Thoracic aorta (tissue), 2 donors: ENCODE measurements at regions not wholly inside any gene's neighbourhood (a gene's known extent, or its start where the extent isn't known, plus 50 kb on each side); places are given as distances from the start of the nearest gene placed in this dataset.

ENCODE experiments used
- ATAC-seq: fragments of 150-250 bp; one replicate; pipeline ENCODE4 v1.8.0; 2017; ENCODE audit warnings: low read depth; ENCODE audit not compliant: insufficient number of reproducible peaks, low FRiP score
- DNase-seq: peaks from one replicate; pipeline ENCODE4 v3.0.0-alpha.2; 2020; ENCODE audit warnings: low spot score
- H3K27ac ChIP-seq, 2 donors: fragments of 200-600 bp; sonication (generic); 1 replicate in 1 of 2; 2 replicates in 1 of 2; pipeline ENCODE4 v1.5.1; 2016; ENCODE audit warnings: mild to moderate bottlenecking in 2 of 2, moderate library complexity in 2 of 2
- H3K27me3 ChIP-seq: fragments of 200-600 bp; sonication (generic); replicated peaks from 2 replicates; pipeline ENCODE4 v1.6.0; 2016; ENCODE audit warnings: mild to moderate bottlenecking; ENCODE audit not compliant: insufficient read depth
- H3K36me3 ChIP-seq: fragments of 200-600 bp; sonication (generic); one replicate; pipeline ENCODE4 v1.5.1; 2016
- H3K4me1 ChIP-seq, 2 donors: fragments of 200-600 bp; sonication (generic); 1 replicate in 1 of 2; 2 replicates in 1 of 2; pipeline versions ENCODE4 v1.5.1 to v1.6.0; 2016; ENCODE audit warnings: low read depth in 2 of 2, mild to moderate bottlenecking in 1 of 2; ENCODE audit not compliant: control insufficient read depth in 1 of 2
- H3K4me3 ChIP-seq: fragments of 200-600 bp; sonication (generic); 2 replicates; pipeline ENCODE4 v1.5.1; 2016; ENCODE audit warnings: mild to moderate bottlenecking
- H3K9me3 ChIP-seq: fragments of 200-600 bp; sonication (generic); 2 replicates; pipeline ENCODE4 v1.5.1; 2016
- CTCF ChIP-seq: fragments of 200-600 bp; sonication (generic); IDR thresholded peaks from one replicate; pipeline ENCODE4 v1.5.1; 2019; ENCODE audit warnings: antibody characterized with exemption

- DNase-seq = no peak
- H3K27ac ChIP-seq = no peak overlapping the region
- H3K36me3 ChIP-seq = no peaks in the 10 kb centered on the region
- no peaks in the 10 kb centered on the region for H3K9me3 ChIP-seq
- H3K4me3 ChIP-seq = no peak overlapping the region
- TF ChIP-seq CTCF = no peak
- no peaks in the 10 kb centered on the region for H3K27me3 ChIP-seq
- ATAC-seq = no peak
- H3K4me1 ChIP-seq = peaks cover 9 to 26% of the 10 kb centered on the region in 2 donors
Measured at GRCh38 chr16:79765431-79765830, 164.9 kb upstream of the MAF start.

GRCh38 chr16:79764415-79765110, 164.0 kb upstream of the MAF start:
- Histone ChIP-seq H3K4me1 (peaks cover 9 to 20% of the 10 kb centered on the region in 2 donors), H3K36me3 (no peaks in the 10 kb centered on the region), H3K4me3 (no peak overlapping the region), H3K9me3 (no peaks in the 10 kb centered on the region), H3K27me3 (no peaks in the 10 kb centered on the region), H3K27ac (no peak overlapping the region)
- no peak for ATAC-seq
- TF ChIP-seq CTCF = no peak
- DNase-seq = no peak

GRCh38 chr16:79762217-79762616, 161.7 kb upstream of the MAF start:
- H3K9me3 ChIP-seq = no peaks in the 10 kb centered on the region
- DNase-seq (no peak), ATAC-seq (no peak)
- no peaks in the 10 kb centered on the region for H3K27me3 ChIP-seq
- no peak overlapping the region for H3K4me3 ChIP-seq
- no peaks in the 10 kb centered on the region for H3K36me3 ChIP-seq
- TF ChIP-seq CTCF = no peak
- H3K27ac ChIP-seq = no peak overlapping the region
- peaks cover 4 to 5% of the 10 kb centered on the region in 2 donors for H3K4me1 ChIP-seq

- no peaks in the 10 kb centered on the region for H3K27me3 ChIP-seq
- no peaks in the 10 kb centered on the region for H3K9me3 ChIP-seq
- no peak for TF ChIP-seq CTCF
- H3K27ac ChIP-seq = no peak overlapping the region
- DNase-seq (no peak), ATAC-seq (no peak)
- H3K4me1 ChIP-seq = peaks cover 10 to 15% of the 10 kb centered on the region in 2 donors
- no peak overlapping the region for H3K4me3 ChIP-seq
- no peaks in the 10 kb centered on the region for H3K36me3 ChIP-seq
Measured at GRCh38 chr16:79758615-79759346, 158.2 kb upstream of the MAF start.

- H3K27ac ChIP-seq = no peak overlapping the region
- no peak for TF ChIP-seq CTCF
- DNase-seq = no peak
- no peaks in the 10 kb centered on the region for H3K36me3 ChIP-seq
- no peak for ATAC-seq
- H3K4me3 ChIP-seq = no peak overlapping the region
- peaks cover 10 to 15% of the 10 kb centered on the region in 2 donors for H3K4me1 ChIP-seq
- no peaks in the 10 kb centered on the region for H3K9me3 ChIP-seq
- H3K27me3 ChIP-seq = no peaks in the 10 kb centered on the region
Measured at GRCh38 chr16:79757968-79758367, 157.4 kb upstream of the MAF start.
